GM12891 (cell line): ENCODE measurements at regions not wholly inside any gene's neighbourhood (a gene's known extent, or its start where the extent isn't known, plus 50 kb on each side); places are given as distances from the start of the nearest gene placed in this dataset.

Experiments used
- DNase-seq: peaks from one replicate; pipeline ENCODE4 v3.0.0; 2011; ENCODE audit warnings: low spot score; ENCODE audit not compliant: insufficient read length
- FAIRE-seq: peaks from 2 replicates; lab custom pipeline; 2011; peaks lifted over from hg19 to GRCh38; lab: Jason Lieb, UNC
- PAX5 ChIP-seq: IDR thresholded peaks from 2 replicates; pipeline ENCODE4 v1.6.1; 2011; ENCODE audit warnings: low read length, moderate library complexity, mild to moderate bottlenecking; ENCODE audit not compliant: insufficient read depth, severe bottlenecking
- POLR2A ChIP-seq: IDR thresholded peaks from 2 replicates; pipeline ENCODE4 v1.6.1; 2011; ENCODE audit warnings: low read depth, low read length, control low read depth
- POLR2AphosphoS5 ChIP-seq: IDR thresholded peaks from 2 replicates; pipeline ENCODE4 v1.6.1; 2011; ENCODE audit warnings: low read depth, low read length, control low read depth
- POU2F2 ChIP-seq: IDR thresholded peaks from 2 replicates; pipeline ENCODE4 v1.6.1; 2011; ENCODE audit warnings: low read depth, mild to moderate bottlenecking, control low read depth, low read length, moderate library complexity
- SPI1 ChIP-seq: IDR thresholded peaks from 2 replicates; pipeline ENCODE4 v1.6.1; 2011; ENCODE audit warnings: low read depth, low read length, control low read depth
- TAF1 ChIP-seq: IDR thresholded peaks from 2 replicates; pipeline ENCODE4 v1.6.1; 2011; ENCODE audit warnings: low read depth, low read length, control low read depth

DNA sequence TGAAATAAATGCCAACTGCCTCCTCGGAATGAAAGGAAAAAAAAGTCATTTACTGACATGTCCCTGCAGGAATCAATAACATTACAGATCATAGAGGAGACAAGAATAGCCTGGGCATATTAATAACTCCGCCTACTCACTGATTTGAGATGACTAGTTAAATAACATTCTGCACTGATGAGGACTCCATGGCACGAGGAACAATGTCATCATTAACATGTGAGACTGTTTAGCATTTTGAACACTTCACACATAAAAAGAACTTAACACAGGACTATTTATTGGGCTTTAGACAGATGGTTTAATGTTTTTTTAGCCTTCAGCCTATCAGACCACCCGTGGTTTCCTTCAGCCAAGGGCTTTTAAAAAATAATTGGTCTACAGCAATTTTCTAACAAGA lies 170.1 kb downstream of the OLFM4 start:
- no peak for FAIRE-seq
- DNase-seq: no peak
- TF ChIP-seq POLR2AphosphoS5 (no peak), PAX5 (no peak), TAF1 (no peak)

DNA sequence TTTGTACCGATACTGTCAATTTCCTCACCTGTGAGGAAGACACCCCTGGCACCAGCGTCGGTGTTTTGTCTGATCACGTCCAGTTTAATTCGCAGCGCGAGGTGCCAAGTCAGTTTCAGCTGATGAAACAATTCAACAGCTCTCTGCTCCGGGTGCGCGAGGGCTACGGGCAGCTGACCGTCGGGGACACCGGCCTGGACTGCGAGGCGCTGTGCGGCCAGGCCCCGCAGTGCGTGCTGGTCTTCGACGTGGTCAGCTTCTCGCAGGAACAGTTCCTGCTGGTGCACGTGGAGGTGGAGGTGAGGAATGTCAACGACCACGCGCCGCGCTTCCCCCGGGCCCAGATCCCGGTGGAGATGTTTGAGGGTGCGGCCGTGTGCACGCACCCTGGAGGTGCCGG lies 171.5 kb downstream of the OLFM4 start:
- FAIRE-seq: no peak

DNA sequence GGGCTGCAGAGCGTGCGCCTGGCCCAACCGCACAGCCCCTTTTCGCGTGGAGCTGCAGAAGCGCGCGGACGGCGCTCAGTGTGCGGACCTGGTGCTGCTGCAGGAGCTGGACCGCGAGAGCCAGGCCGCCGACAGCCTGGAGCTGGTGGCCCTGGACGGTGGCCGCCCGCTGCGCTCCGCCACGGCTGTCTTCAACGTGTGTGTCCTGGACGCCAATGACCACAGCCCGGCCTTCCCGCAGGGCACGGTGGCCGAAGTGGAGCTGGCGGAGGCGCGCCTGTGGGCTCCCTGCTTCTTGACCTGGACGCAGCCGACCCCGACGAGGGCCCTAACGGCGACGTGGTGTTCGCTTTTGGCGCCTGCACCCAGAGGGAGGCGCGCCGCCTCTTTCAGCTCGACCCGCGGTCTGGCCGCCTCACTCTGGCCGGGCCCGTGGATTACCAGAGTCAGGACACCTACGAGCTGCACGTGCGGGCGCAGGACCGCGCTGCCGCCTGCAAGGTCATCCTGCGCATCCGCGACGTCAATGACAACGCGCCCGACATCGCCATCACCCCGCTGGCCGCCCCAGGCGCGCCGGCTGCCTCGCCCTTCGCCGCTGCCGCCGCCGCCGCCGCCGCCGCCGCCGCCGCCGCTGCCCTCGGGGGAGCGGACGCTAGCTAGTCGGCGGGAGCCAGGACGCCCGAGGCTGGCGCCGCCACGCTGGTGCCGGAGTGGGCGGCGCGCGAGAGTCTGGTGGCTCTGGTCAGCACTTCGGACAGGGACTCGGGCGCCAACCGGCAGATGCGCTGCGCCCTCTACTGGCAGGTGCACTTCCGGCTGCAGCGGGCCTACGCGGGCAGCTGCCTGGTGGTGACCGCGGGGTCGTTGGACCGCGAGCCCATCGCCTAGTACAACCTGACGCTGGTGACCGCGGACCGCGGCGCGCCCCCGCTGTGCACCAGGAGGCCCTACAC lies 172.2 kb downstream of the OLFM4 start:
- no peak for FAIRE-seq
- no peak for DNase-seq
- TF ChIP-seq TAF1: no peak
- no peak for TF ChIP-seq PAX5
- TF ChIP-seq POLR2A: no peak
- TF ChIP-seq POU2F2: no peak
- TF ChIP-seq POLR2AphosphoS5: no peak
- TF ChIP-seq SPI1: no peak

More for the DNA sequence above, 171.5 kb downstream of the OLFM4 start:
- TF ChIP-seq POLR2AphosphoS5: no peak
- TF ChIP-seq PAX5: no peak
- no peak for TF ChIP-seq POU2F2
- TF ChIP-seq SPI1: no peak
- no peak for TF ChIP-seq POLR2A
- no peak for TF ChIP-seq TAF1
- DNase-seq: no peak

DNA sequence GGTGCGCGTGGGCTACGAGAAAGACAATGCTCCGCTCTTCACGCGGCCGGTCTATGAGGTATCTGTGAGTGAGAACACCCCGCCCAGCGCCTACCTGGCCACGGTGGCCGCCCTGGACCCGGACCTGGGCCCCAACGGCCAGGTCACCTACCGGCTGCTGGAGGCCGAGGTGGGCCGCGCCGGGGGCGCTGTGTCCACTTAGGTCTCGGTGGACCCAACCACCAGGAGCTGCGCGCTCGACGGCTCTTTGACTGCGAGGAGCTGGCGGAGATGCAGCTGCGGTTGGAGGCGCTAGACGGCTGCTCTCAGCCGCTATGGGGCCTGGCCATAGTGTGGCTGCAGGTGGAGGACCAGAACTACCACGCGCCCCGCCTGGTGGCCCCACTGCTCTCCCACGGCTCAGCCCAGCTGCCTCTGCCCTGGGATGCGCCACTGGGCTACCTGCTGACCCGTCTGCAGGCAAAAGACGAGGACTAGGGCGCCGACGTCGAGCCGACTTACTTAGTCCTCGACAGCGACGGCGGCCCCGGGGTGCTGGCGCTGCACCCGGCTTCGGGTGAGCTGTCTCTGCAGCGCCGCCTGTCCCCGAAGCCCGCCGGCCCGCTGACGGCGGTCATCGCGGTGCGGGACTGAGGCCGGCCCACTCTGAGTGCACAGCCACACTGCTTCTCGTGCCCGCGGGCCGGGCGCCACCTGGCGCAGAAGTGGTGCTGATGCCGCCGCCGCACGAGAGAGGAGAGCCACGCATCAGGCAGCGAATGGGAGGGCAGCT lies 173.0 kb downstream of the OLFM4 start:
- FAIRE-seq (no peak), DNase-seq (no peak)
- no peak for TF ChIP-seq SPI1
- TF ChIP-seq POLR2AphosphoS5: no peak
- TF ChIP-seq PAX5: no peak
- no peak for TF ChIP-seq POLR2A
- TF ChIP-seq TAF1: no peak
- TF ChIP-seq POU2F2: no peak

DNA sequence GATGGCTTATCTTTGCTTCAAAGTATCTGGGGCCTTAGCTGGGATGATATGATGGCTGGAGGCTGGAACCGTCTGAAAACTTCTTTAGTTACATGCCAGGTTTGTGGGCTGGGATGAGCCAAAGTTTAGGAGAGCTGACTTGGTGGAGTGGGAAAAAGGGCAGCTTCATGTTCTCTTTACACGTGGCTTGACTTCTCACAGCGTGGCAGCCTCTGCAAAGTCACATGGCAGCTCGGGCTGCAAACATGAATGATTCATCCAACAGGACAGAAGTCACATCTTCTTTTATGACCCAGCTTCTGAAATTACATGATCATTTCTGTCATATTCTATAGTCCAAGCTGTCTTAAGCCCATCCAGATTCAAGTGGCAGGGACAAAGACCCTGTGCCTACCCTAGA lies 176.0 kb downstream of the OLFM4 start:
- FAIRE-seq (no peak), DNase-seq (no peak)
- TF ChIP-seq PAX5 (no peak), TAF1 (no peak), POU2F2 (no peak), SPI1 (no peak), POLR2AphosphoS5 (no peak)

DNA sequence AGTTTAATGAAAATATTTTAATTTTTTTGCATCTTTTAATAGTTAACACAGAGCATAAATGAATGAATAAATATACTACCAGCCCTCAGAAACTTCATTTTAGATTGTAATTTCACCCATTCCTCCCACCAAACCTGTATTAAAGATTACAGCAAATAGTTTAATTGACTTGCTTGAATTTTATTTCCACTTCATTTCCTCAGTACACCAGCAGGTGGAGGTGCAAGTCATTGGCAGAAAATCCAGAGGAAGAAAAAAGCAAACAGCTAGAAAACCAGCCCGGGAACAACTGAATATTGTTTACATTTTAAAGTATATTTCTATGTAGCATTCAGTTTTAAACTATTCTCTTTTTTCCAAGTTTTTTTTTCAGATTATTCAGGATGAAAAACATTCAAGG lies 177.8 kb downstream of the OLFM4 start:
- FAIRE-seq: no peak
- DNase-seq: no peak
- TF ChIP-seq POU2F2 (no peak), POLR2AphosphoS5 (no peak), TAF1 (no peak), POLR2A (no peak), SPI1 (no peak), PAX5 (no peak)

DNA sequence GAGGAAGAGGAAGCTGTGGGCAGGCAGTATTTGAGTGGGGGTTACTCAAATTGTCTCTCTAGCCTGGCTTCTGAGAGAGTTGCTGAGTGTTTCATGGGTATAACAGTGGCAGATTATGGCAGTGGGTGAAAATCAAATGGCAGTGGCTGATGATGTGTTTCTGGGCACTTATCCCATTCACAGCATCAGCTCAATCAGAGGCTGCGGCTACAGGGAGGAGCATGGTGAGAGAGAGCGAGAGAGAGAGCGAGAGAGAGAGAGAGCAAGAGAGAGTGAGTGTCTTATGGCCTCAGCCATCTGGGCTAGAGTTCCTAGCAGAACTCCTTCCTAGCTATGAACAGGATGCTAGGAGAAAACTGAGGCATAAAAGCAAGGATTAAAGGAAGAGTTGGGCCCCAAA lies 178.9 kb downstream of the OLFM4 start:
- FAIRE-seq (no peak), DNase-seq (no peak)
- TF ChIP-seq POLR2AphosphoS5: no peak
- no peak for TF ChIP-seq TAF1
- TF ChIP-seq POLR2A: no peak

DNA sequence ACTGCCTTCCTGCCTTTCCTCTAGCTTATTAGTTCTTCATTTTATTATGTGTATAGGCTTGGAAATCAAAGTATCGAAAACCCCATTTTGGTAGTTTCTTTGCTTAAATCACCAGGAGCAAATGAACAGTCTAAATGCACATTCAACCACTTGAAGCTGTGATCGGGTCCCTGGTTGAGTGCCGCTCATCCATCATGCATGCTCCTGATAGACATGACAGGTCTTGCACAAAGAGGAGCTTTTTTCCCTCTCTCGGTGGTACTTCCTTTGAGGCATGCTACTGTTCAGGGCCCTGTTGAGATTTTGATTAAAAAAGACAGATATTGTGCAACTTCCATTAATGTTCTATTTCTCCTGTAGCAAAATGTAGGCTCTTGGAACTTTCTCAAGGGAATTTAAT lies 185.8 kb downstream of the OLFM4 start:
- FAIRE-seq: no peak
- no peak for DNase-seq
- TF ChIP-seq PAX5 (no peak), SPI1 (no peak)

DNA sequence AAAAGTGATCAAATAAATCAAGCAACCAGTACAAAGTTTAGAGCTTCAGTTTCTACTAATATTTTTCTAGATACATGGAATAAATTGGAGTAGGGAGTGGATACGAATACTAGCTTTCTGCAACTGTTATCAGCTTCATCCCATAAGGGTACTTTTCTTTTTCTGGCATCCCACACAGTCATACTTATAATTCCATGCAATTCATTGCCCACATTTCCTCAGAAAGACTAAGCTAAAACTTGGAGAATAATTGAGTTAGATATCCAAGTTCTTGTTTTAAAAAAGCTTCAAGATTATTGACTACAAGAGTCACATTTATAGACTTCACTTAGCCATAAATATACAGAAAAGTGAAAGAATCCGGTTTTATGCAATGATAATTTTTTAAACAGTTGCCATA lies 186.9 kb downstream of the OLFM4 start:
- FAIRE-seq (no peak), DNase-seq (no peak)
- TF ChIP-seq SPI1 (no peak), POLR2A (no peak), POLR2AphosphoS5 (no peak)

DNA sequence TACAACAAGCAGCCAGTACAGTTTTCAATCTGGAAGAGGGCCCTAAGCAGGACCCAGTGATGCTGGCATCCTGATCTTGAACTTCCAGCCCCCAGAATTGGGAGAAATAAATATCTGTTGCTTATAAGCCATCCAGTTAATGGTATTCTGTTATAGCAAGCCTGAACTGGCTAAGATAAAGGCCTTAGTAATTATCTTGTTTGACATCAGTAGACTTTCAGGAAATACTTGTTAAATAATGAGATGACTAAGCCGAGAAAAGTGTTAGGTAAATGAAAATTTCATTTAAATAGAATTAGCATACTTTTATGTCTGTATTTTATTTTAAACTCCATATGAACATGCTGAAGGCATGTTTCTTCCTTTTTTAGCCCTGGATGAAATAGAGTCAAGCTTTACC lies 188.2 kb downstream of the OLFM4 start:
- TF ChIP-seq SPI1: no peak
- no peak for TF ChIP-seq POU2F2
- no peak for TF ChIP-seq TAF1
- no peak for TF ChIP-seq POLR2A
- TF ChIP-seq PAX5: no peak
- no peak for TF ChIP-seq POLR2AphosphoS5
- DNase-seq (no peak), FAIRE-seq (no peak)
